Tibial artery (tissue), 4 donors: ENCODE measurements at regions not wholly inside any gene's neighbourhood (a gene's known extent, or its start where the extent isn't known, plus 50 kb on each side); places are given as distances from the start of the nearest gene placed in this dataset.

ENCODE experiments used
- DNase-seq, 2 donors: peaks; one replicate each; pipeline ENCODE4 v3.0.0-alpha.2; 2019
- H3K27ac ChIP-seq, 2 donors: fragments of 200-600 bp; sonication (generic) in 1 of 2; 1 replicate in 1 of 2; 2 replicates in 1 of 2; pipeline ENCODE4 v1.5.1; 2018 to 2019; ENCODE audit warnings: mild to moderate bottlenecking in 1 of 2
- H3K27me3 ChIP-seq, 2 donors: fragments of 200-600 bp; sonication (generic) in 1 of 2; one replicate each; pipeline versions ENCODE4 v1.5.1 to v1.6.0; 2016 to 2019
- H3K36me3 ChIP-seq, 3 donors: fragments of 200-600 bp; sonication (generic) in 2 of 3; one replicate each; pipeline ENCODE4 v1.5.1; 2016 to 2019; ENCODE audit warnings: mild to moderate bottlenecking in 2 of 3
- H3K4me1 ChIP-seq, 4 donors: fragments of 200-600 bp; sonication (generic) in 2 of 4; 1 replicate in 3 of 4; 2 replicates in 1 of 4; pipeline ENCODE4 v1.5.1; 2016 to 2019
- H3K4me3 ChIP-seq, 2 donors: fragments of 200-600 bp; sonication (generic) in 1 of 2; 1 replicate in 1 of 2; 2 replicates in 1 of 2; pipeline ENCODE4 v1.5.1; 2018 to 2019; ENCODE audit warnings: mild to moderate bottlenecking in 2 of 2
- H3K9me3 ChIP-seq, 3 donors: fragments of 200-600 bp; sonication (generic) in 1 of 3; one replicate each; pipeline ENCODE4 v1.5.1; 2016 to 2019
- CTCF ChIP-seq, 2 experiments: fragments of 200-600 bp in 1 of 2; fragments of 450-650 bp in 1 of 2; IDR thresholded peaks; one replicate each; pipeline ENCODE4 v1.5.1; 2017 to 2019; ENCODE audit warnings: antibody characterized with exemption in 2 of 2, mild to moderate bottlenecking in 1 of 2, moderate library complexity in 1 of 2
- intact Hi-C: fragments of 100-400 bp; cut with DNase I; formaldehyde crosslinking; loops from one replicate; pipeline ENCODE4 v1.15.0; 2023; ENCODE audit warnings: low total_unique reads

DNA sequence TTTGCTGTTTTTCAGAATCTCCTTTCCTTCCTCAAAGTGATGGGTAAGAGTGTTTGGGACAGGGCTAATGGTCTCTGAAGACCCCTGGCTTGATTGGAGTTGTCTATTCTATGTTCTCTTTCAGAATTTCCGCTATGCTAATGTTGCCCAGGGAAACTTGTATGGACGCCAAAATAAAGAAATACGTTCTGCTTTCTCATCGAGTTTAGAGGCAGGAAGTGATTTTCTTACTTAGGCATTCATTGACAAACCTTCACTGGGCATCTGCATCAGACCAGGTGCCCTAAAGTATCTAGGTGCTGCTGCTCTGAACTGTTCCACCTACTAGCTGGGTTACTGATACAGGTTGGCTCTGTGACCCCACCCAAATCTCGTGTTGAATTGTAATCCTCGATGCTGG, 787.9 kb upstream of the EEF2KMT start:
- intact Hi-C loops = no loop called here
- no peak overlapping the region for H3K27ac ChIP-seq
- no peaks in the 10 kb centered on the region for H3K4me1 ChIP-seq
- TF ChIP-seq CTCF (IDR thresholded peaks at IDR 0.05) = no peak
- no peak for DNase-seq
- no peaks in the 10 kb centered on the region for H3K9me3 ChIP-seq
- H3K36me3 ChIP-seq = no peaks in the 10 kb centered on the region
- peaks cover 0 to 2% of the 10 kb centered on the region in 2 donors for H3K27me3 ChIP-seq
- H3K4me3 ChIP-seq = no peak overlapping the region

- H3K36me3 ChIP-seq = no peaks in the 10 kb centered on the region
- no peaks in the 10 kb centered on the region for H3K9me3 ChIP-seq
- no peaks in the 10 kb centered on the region for H3K4me1 ChIP-seq
- DNase-seq = no peak
- no peak for TF ChIP-seq CTCF (IDR thresholded peaks at IDR 0.05)
- H3K27ac ChIP-seq = no peak overlapping the region
- H3K27me3 ChIP-seq = peaks cover 0 to 2% of the 10 kb centered on the region in 2 donors
- no peak overlapping the region for H3K4me3 ChIP-seq
- intact Hi-C loops = no loop called here
These were observed 787.4 kb upstream of the EEF2KMT start for GRCh38 chr16:5884996-5885395.

DNA sequence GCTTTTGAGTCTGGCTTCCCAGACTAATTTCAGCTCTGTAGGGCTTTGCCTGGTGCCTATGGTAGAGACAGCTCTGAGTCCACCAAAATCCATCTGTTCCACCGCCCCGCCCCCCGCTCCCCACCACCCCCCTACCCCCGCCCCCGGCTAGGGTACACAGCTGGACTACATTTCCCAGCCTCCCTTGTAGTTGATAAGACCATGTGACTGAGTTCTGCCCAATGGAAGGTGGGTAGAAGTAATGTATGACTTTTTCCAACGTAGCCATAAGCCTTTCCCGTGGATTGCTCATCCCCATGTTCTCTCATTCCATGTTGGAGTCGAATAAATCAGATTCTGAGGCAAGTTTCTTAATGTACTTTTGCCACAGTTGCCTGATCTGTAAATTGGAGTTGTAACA, 786.7 kb upstream of the EEF2KMT start:
- Histone ChIP-seq H3K27me3 (peaks cover 0 to 2% of the 10 kb centered on the region in 2 donors), H3K4me1 (no peaks in the 10 kb centered on the region), H3K4me3 (no peak overlapping the region), H3K36me3 (no peaks in the 10 kb centered on the region), H3K9me3 (no peaks in the 10 kb centered on the region), H3K27ac (no peak overlapping the region)
- no peak for DNase-seq
- intact Hi-C loops = no loop called here
- no peak for TF ChIP-seq CTCF (IDR thresholded peaks at IDR 0.05)

DNA sequence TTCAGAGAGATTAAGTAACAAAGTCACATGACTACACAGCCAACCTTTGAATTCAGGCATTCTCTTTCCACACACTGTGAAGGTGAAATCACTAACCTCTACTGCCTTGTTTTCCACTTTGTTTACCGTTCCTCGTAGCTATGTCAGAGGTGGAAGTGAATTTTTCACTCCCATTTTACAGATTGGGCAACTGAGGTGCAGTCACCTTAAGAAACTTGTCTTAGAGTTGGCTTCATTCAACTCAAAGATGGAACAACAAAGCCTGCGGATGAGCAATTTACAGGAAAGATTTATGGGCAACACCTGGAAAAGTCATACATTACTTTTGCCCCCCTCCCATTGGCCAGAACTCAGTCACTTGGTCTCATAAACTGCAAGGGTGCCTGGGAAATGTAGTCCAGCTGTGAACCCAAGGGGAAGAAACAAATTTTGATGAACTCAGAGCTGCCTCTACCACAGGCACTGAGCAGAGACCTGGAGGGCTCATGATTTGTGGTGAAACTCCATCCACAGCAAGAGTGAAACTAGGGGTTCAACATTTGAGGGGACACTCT, 784.6 kb upstream of the EEF2KMT start:
- H3K27me3 ChIP-seq = no peaks in the 10 kb centered on the region
- no peak for DNase-seq
- no peak overlapping the region for H3K4me3 ChIP-seq
- no peaks in the 10 kb centered on the region for H3K9me3 ChIP-seq
- H3K27ac ChIP-seq = no peak overlapping the region
- intact Hi-C loops = no loop called here
- TF ChIP-seq CTCF (IDR thresholded peaks at IDR 0.05) = no peak
- H3K36me3 ChIP-seq = no peaks in the 10 kb centered on the region
- H3K4me1 ChIP-seq = no peaks in the 10 kb centered on the region

GRCh38 chr16:5875416-5875815, 777.8 kb upstream of the EEF2KMT start:
- TF ChIP-seq CTCF (IDR thresholded peaks at IDR 0.05) = no peak
- Histone ChIP-seq H3K27ac (no peak overlapping the region), H3K36me3 (no peaks in the 10 kb centered on the region), H3K4me1 (no peaks in the 10 kb centered on the region), H3K9me3 (no peaks in the 10 kb centered on the region), H3K27me3 (no peaks in the 10 kb centered on the region), H3K4me3 (no peak overlapping the region)
- no peak for DNase-seq
- intact Hi-C loops = no loop called here

GRCh38 chr16:5874899-5875298, 777.3 kb upstream of the EEF2KMT start:
- Histone ChIP-seq H3K9me3 (no peaks in the 10 kb centered on the region), H3K27ac (no peak overlapping the region), H3K36me3 (no peaks in the 10 kb centered on the region), H3K27me3 (no peaks in the 10 kb centered on the region), H3K4me1 (no peaks in the 10 kb centered on the region), H3K4me3 (no peak overlapping the region)
- DNase-seq = no peak
- TF ChIP-seq CTCF (IDR thresholded peaks at IDR 0.05) = no peak
- intact Hi-C loops = no loop called here
